Osteocyte (in vitro differentiated cells): ENCODE measurements at regions not wholly inside any gene's neighbourhood (a gene's known extent, or its start where the extent isn't known, plus 50 kb on each side); places are given as distances from the start of the nearest gene placed in this dataset.

Source experiments
- DNase-seq: peaks from one replicate; pipeline ENCODE4 v3.0.0; 2021; ENCODE audit warnings: mixed read lengths; ENCODE audit not compliant: unreplicated experiment; ENCODE audit errors: extremely low spot score
- H3K27ac Mint-ChIP-seq: one replicate; pipeline ENCODE4 v1.8.0; 2021; ENCODE audit warnings: mild to moderate bottlenecking, mixed read lengths; ENCODE audit not compliant: unreplicated experiment
- H3K27me3 Mint-ChIP-seq: one replicate; pipeline ENCODE4 v1.8.0; 2021; ENCODE audit warnings: mixed read lengths; ENCODE audit not compliant: unreplicated experiment
- H3K36me3 Mint-ChIP-seq: one replicate; pipeline ENCODE4 v1.8.0; 2021; ENCODE audit warnings: mixed read lengths; ENCODE audit not compliant: unreplicated experiment
- H3K4me1 Mint-ChIP-seq: one replicate; pipeline ENCODE4 v1.8.0; 2021; ENCODE audit warnings: mixed read lengths; ENCODE audit not compliant: unreplicated experiment
- H3K4me3 Mint-ChIP-seq: one replicate; pipeline ENCODE4 v1.8.0; 2021; ENCODE audit warnings: mild to moderate bottlenecking, moderate library complexity, mixed read lengths; ENCODE audit not compliant: unreplicated experiment
- H3K9me3 Mint-ChIP-seq: one replicate; pipeline ENCODE4 v1.8.0; 2021; ENCODE audit warnings: mixed read lengths; ENCODE audit not compliant: unreplicated experiment
- TF ChIP-seq, protein P1 (sequence below): fragments of 200-600 bp; sonication (generic); IDR thresholded peaks from 2 replicates; pipeline ENCODE4 v1.5.0; 2021; ENCODE audit warnings: antibody characterized with exemption, mild to moderate bottlenecking, moderate library complexity

DNA sequence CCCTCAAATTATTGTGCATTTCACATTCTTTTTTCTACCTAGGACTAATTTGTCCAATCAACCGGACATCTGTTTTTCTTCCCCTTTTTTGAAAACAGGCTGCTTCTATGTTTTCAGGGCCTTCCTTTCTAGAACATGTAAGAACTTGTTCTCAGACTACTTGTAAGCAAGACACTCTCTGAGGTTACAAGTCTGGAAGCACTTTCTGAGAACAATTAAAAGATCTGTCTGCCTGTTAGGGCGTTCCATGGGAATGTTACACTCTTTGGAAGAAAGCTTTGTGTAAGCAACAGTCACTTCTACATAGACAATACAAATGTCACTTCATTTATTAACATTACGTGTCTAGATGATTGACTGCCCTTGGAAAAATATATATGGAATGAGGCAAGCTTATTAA lies 50.9 kb upstream of the HSPB3 start:
- H3K4me1 Mint-ChIP-seq, result peaks cover 8% of the 10 kb centered on the region
- peak overlapping the region; percentile 46 for H3K27ac Mint-ChIP-seq
- no peaks in the 10 kb centered on the region for H3K9me3 Mint-ChIP-seq
- H3K4me3 Mint-ChIP-seq, result no peak overlapping the region
- TF ChIP-seq, protein P1, sequence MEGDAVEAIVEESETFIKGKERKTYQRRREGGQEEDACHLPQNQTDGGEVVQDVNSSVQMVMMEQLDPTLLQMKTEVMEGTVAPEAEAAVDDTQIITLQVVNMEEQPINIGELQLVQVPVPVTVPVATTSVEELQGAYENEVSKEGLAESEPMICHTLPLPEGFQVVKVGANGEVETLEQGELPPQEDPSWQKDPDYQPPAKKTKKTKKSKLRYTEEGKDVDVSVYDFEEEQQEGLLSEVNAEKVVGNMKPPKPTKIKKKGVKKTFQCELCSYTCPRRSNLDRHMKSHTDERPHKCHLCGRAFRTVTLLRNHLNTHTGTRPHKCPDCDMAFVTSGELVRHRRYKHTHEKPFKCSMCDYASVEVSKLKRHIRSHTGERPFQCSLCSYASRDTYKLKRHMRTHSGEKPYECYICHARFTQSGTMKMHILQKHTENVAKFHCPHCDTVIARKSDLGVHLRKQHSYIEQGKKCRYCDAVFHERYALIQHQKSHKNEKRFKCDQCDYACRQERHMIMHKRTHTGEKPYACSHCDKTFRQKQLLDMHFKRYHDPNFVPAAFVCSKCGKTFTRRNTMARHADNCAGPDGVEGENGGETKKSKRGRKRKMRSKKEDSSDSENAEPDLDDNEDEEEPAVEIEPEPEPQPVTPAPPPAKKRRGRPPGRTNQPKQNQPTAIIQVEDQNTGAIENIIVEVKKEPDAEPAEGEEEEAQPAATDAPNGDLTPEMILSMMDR, result no peak
- peaks cover 35% of the 10 kb centered on the region for H3K27me3 Mint-ChIP-seq
- no peak for DNase-seq
- no peaks in the 10 kb centered on the region for H3K36me3 Mint-ChIP-seq

- Mint-ChIP-seq H3K27ac (no peak overlapping the region), H3K4me3 (no peak overlapping the region), H3K27me3 (peaks cover 38% of the 10 kb centered on the region), H3K9me3 (no peaks in the 10 kb centered on the region), H3K4me1 (peaks cover 8% of the 10 kb centered on the region), H3K36me3 (no peaks in the 10 kb centered on the region)
- DNase-seq, result no peak
- TF ChIP-seq, protein P1, result no peak
Measured at GRCh38 chr5:54403885-54404416, 51.5 kb upstream of the HSPB3 start.

GRCh38 chr5:54403121-54403520 lies 52.4 kb upstream of the HSPB3 start:
- peaks cover 38% of the 10 kb centered on the region for H3K27me3 Mint-ChIP-seq
- H3K27ac Mint-ChIP-seq, result no peak overlapping the region
- H3K36me3 Mint-ChIP-seq, result no peaks in the 10 kb centered on the region
- DNase-seq, result no peak
- TF ChIP-seq, protein P1, result no peak
- no peaks in the 10 kb centered on the region for H3K9me3 Mint-ChIP-seq
- no peak overlapping the region for H3K4me3 Mint-ChIP-seq
- H3K4me1 Mint-ChIP-seq, result peaks cover 8% of the 10 kb centered on the region

GRCh38 chr5:54401515-54401914 lies 54.0 kb upstream of the HSPB3 start:
- Mint-ChIP-seq H3K36me3 (no peaks in the 10 kb centered on the region), H3K4me1 (peaks cover 8% of the 10 kb centered on the region), H3K9me3 (no peaks in the 10 kb centered on the region), H3K27ac (no peak overlapping the region), H3K4me3 (no peak overlapping the region), H3K27me3 (peaks cover 37% of the 10 kb centered on the region)
- DNase-seq, result no peak
- TF ChIP-seq, protein P1, result no peak

GRCh38 chr5:54398191-54398590 lies 57.3 kb upstream of the HSPB3 start:
- no peak for DNase-seq
- peaks cover 28% of the 10 kb centered on the region for H3K27me3 Mint-ChIP-seq
- H3K27ac Mint-ChIP-seq, result no peak overlapping the region
- TF ChIP-seq, protein P1, result no peak
- H3K9me3 Mint-ChIP-seq, result no peaks in the 10 kb centered on the region
- no peaks in the 10 kb centered on the region for H3K36me3 Mint-ChIP-seq
- H3K4me3 Mint-ChIP-seq, result no peak overlapping the region
- no peaks in the 10 kb centered on the region for H3K4me1 Mint-ChIP-seq
